ENCODE measurements at regions not wholly inside any gene's neighbourhood (a gene's known extent, or its start where the extent isn't known, plus 50 kb on each side); places are given as distances from the start of the nearest gene placed in this dataset.

DNA sequence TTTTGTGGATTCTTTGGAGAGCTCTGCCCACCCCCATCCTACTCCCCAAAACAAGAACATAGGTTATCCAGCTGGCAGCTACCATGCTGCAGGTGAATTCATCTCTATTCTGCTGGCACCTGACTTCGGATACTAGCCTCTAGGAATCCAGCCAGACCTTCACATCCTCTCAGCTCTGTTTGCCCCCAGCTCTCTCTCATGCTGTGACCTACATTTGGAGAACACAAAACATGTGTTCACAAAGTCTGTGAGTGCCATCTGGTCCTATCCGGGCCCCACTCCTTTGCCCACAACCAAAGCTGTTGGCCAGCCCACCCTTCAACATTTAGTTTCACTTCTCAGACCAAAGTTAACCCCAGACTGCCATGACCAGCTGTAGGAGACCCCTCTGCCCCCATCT, 89.4 kb upstream of the C3orf80 start:
- H3K4me2 ChIP-seq (ENCODE audit: low read length), result no peak overlapping the region
- no peaks in the 10 kb centered on the region for H3K79me2 ChIP-seq (ENCODE audit: insufficient read depth, low read depth, low read length)
- intact Hi-C loops (cut with micrococcal nuclease; ENCODE audit: unreplicated experiment), result no loop called here
- ChIA-PET POLR2A (no interaction called here), CTCF (ENCODE audit: unreplicated experiment) (no interaction called here)
- no peaks in the 10 kb centered on the region for H3K9me2 ChIP-seq (ENCODE audit: insufficient read depth, low read length)
- BruUV-seq (replicated peaks), result no TSS peak
- H2AFZ ChIP-seq (ENCODE audit: low read length), result no peak overlapping the region
- peaks cover 5% of the 10 kb centered on the region for H3K4me1 ChIP-seq (ENCODE audit: insufficient read depth, low read length, poor library complexity, severe bottlenecking)
- no peak for TF ChIP-seq EZH2phosphoT487 (IDR thresholded peaks at IDR 0.05; ENCODE audit: borderline replicate concordance, low read depth, low read length)
- TF ChIP-seq, protein P1, sequence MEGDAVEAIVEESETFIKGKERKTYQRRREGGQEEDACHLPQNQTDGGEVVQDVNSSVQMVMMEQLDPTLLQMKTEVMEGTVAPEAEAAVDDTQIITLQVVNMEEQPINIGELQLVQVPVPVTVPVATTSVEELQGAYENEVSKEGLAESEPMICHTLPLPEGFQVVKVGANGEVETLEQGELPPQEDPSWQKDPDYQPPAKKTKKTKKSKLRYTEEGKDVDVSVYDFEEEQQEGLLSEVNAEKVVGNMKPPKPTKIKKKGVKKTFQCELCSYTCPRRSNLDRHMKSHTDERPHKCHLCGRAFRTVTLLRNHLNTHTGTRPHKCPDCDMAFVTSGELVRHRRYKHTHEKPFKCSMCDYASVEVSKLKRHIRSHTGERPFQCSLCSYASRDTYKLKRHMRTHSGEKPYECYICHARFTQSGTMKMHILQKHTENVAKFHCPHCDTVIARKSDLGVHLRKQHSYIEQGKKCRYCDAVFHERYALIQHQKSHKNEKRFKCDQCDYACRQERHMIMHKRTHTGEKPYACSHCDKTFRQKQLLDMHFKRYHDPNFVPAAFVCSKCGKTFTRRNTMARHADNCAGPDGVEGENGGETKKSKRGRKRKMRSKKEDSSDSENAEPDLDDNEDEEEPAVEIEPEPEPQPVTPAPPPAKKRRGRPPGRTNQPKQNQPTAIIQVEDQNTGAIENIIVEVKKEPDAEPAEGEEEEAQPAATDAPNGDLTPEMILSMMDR (conservative IDR thresholded peaks at IDR 0.05; ENCODE audit: low read length), result no peak
- H3K4me3 ChIP-seq (ENCODE audit: low read depth, low read length, poor library complexity, severe bottlenecking), result no peak overlapping the region
- DNase-seq (ENCODE audit: low spot score), result no peak
- H4K20me1 ChIP-seq (ENCODE audit: insufficient read depth, low read length), result no peaks in the 10 kb centered on the region
- H3K27ac ChIP-seq (ENCODE audit: low read depth, low read length, poor library complexity, severe bottlenecking), result no peak overlapping the region
- H3K9me3 ChIP-seq (ENCODE audit: low read length), result no peaks in the 10 kb centered on the region
- H3K36me3 ChIP-seq (ENCODE audit: insufficient read depth, low read length), result no peaks in the 10 kb centered on the region

- CTCF ChIA-PET (ENCODE audit: unreplicated experiment), result no interaction called here
- no TSS peak for BruUV-seq (replicated peaks)
- no peak overlapping the region for H3K4me3 ChIP-seq (ENCODE audit: low read depth, low read length, poor library complexity, severe bottlenecking)
Measured at GRCh38 chr3:160136421-160136820, 88.8 kb upstream of the C3orf80 start.

DNA sequence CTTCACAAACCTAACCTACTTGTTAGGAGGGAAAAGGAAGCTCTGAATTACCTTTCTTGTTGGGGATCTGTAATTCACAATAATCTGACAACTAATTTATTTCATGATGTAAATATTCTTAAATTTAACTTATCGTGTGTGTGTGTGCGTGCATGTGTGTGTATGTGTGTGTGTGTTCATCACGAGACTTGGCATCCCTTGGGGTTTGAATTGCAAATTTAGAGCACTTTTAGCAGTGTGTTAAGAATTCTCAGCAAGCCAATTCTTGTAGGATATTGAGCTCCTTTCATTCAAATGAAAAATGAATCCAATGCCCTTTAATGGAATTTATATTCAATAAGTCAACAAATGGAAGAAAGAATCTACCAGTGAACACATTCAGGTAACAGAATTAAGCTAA, 85.9 kb upstream of the C3orf80 start:
- TF ChIP-seq, protein P1 (conservative IDR thresholded peaks at IDR 0.05; ENCODE audit: low read length), result no peak
- no peak for TF ChIP-seq EZH2phosphoT487 (IDR thresholded peaks at IDR 0.05; ENCODE audit: borderline replicate concordance, low read depth, low read length)
- intact Hi-C loops (cut with micrococcal nuclease; ENCODE audit: unreplicated experiment), result no loop called here
- DNase-seq (ENCODE audit: low spot score), result no peak
- CTCF ChIA-PET (ENCODE audit: unreplicated experiment), result no interaction called here
- peaks cover 5% of the 10 kb centered on the region for H3K4me1 ChIP-seq (ENCODE audit: insufficient read depth, low read length, poor library complexity, severe bottlenecking)
- POLR2A ChIA-PET, result no interaction called here
- no peaks in the 10 kb centered on the region for H3K36me3 ChIP-seq (ENCODE audit: insufficient read depth, low read length)
- no peak overlapping the region for H3K27ac ChIP-seq (ENCODE audit: low read depth, low read length, poor library complexity, severe bottlenecking)
- no peaks in the 10 kb centered on the region for H3K9me3 ChIP-seq (ENCODE audit: low read length)
- H3K9me2 ChIP-seq (ENCODE audit: insufficient read depth, low read length), result no peaks in the 10 kb centered on the region
- no peak overlapping the region for H2AFZ ChIP-seq (ENCODE audit: low read length)
- no peaks in the 10 kb centered on the region for H3K79me2 ChIP-seq (ENCODE audit: insufficient read depth, low read depth, low read length)
- H4K20me1 ChIP-seq (ENCODE audit: insufficient read depth, low read length), result no peaks in the 10 kb centered on the region
- H3K4me2 ChIP-seq (ENCODE audit: low read length), result no peak overlapping the region
- H3K4me3 ChIP-seq (ENCODE audit: low read depth, low read length, poor library complexity, severe bottlenecking), result no peak overlapping the region
- no TSS peak for BruUV-seq (replicated peaks)

More at GRCh38 chr3:160136421-160136820, 88.8 kb upstream of the C3orf80 start:
- no peak overlapping the region for H3K4me2 ChIP-seq (ENCODE audit: low read length)
- H2AFZ ChIP-seq (ENCODE audit: low read length), result no peak overlapping the region
- H3K4me1 ChIP-seq (ENCODE audit: insufficient read depth, low read length, poor library complexity, severe bottlenecking), result peaks cover 5% of the 10 kb centered on the region
- no peak for DNase-seq (ENCODE audit: low spot score)
- H3K9me3 ChIP-seq (ENCODE audit: low read length), result no peaks in the 10 kb centered on the region
- H3K9me2 ChIP-seq (ENCODE audit: insufficient read depth, low read length), result no peaks in the 10 kb centered on the region
- no peak for TF ChIP-seq EZH2phosphoT487 (IDR thresholded peaks at IDR 0.05; ENCODE audit: borderline replicate concordance, low read depth, low read length)
- TF ChIP-seq, protein P1 (conservative IDR thresholded peaks at IDR 0.05; ENCODE audit: low read length), result no peak
- POLR2A ChIA-PET, result interaction anchor here (0.6 kb wide), 3 partner anchors 26 to 104 kb away, joined by 3 to 4 read pairs (median 4); no protein-coding TSS in a partner anchor
- H3K79me2 ChIP-seq (ENCODE audit: insufficient read depth, low read depth, low read length), result no peaks in the 10 kb centered on the region
- intact Hi-C loops (cut with micrococcal nuclease; ENCODE audit: unreplicated experiment), result no loop called here
- H3K36me3 ChIP-seq (ENCODE audit: insufficient read depth, low read length), result no peaks in the 10 kb centered on the region
- no peaks in the 10 kb centered on the region for H4K20me1 ChIP-seq (ENCODE audit: insufficient read depth, low read length)
- H3K27ac ChIP-seq (ENCODE audit: low read depth, low read length, poor library complexity, severe bottlenecking), result no peak overlapping the region
